B cell (primary cell): ENCODE measurements at regions not wholly inside any gene's neighbourhood (a gene's known extent, or its start where the extent isn't known, plus 50 kb on each side); places are given as distances from the start of the nearest gene placed in this dataset.

Source experiments
- ATAC-seq: fragments of 200-7000 bp; cut with Tn5 transposase; one replicate; pipeline ENCODE4 v1.10.0; 2021; ENCODE audit warnings: low read depth, mild to moderate bottlenecking, moderate number of reproducible peaks, moderate library complexity
- CTCF ChIA-PET: fragments of 350-600 bp; sonication (Branson Sonifier 250); formaldehyde crosslinking; loops from one replicate; lab custom pipeline; 2021; ENCODE audit warnings: antibody characterized with exemption, inconsistent platforms; lab: Charles Lee
- POLR2A ChIA-PET: fragments of 350-600 bp; sonication (Branson Sonifier 250); formaldehyde crosslinking; loops from one replicate; lab custom pipeline; 2021; ENCODE audit warnings: antibody characterized with exemption; lab: Charles Lee
- DNase-seq: peaks from one replicate; pipeline ENCODE4 v3.0.0; 2013
- H2AFZ ChIP-seq: 2 replicates; pipeline ENCODE4 v1.6.1; 2012; ENCODE audit warnings: mild to moderate bottlenecking, low read depth, low read length; ENCODE audit not compliant: insufficient read depth, poor library complexity, severe bottlenecking
- H3K27ac ChIP-seq, 2 donors: 1 replicate in 1 of 2; 2 replicates in 1 of 2; pipeline ENCODE4 v1.5.1; 2012 to 2013; ENCODE audit warnings: low read length in 2 of 2, mild to moderate bottlenecking in 2 of 2, moderate library complexity in 1 of 2
- H3K27me3 ChIP-seq, 4 experiments: fragments of 200-600 bp in 1 of 4; sonication (generic) in 1 of 4; replicated peaks in 1 of 4; 1 replicate in 2 of 4; 2 replicates in 2 of 4; pipeline versions ENCODE4 v1.6.1 to v1.7.0; 2013 to 2016; ENCODE audit warnings: low read length in 3 of 4, mild to moderate bottlenecking in 2 of 4, mixed read lengths in 1 of 4, moderate library complexity in 1 of 4; ENCODE audit not compliant: insufficient read depth in 4 of 4, control insufficient read depth in 3 of 4; ENCODE audit errors: control extremely low read depth in 1 of 4
- H3K36me3 ChIP-seq, 2 experiments: replicated peaks in 1 of 2; 1 replicate in 1 of 2; 2 replicates in 1 of 2; pipeline versions ENCODE4 v1.6.1 to v1.7.1; 2013; ENCODE audit warnings: low read length in 1 of 2; ENCODE audit not compliant: insufficient read depth in 2 of 2, control insufficient read depth in 1 of 2; ENCODE audit errors: control extremely low read depth in 1 of 2, extremely low read depth in 1 of 2
- H3K4me1 ChIP-seq, 2 donors: fragments of 200-600 bp in 1 of 2; sonication (generic) in 1 of 2; 1 replicate in 1 of 2; 2 replicates in 1 of 2; pipeline versions ENCODE4 v1.5.1 to v1.6.1; 2013 to 2017; ENCODE audit warnings: low read length in 2 of 2; ENCODE audit not compliant: control insufficient read depth in 2 of 2, insufficient read depth in 2 of 2
- H3K4me2 ChIP-seq: replicated peaks from 2 replicates; pipeline ENCODE3; 2012; ENCODE audit warnings: mild to moderate bottlenecking, low read depth, low read length; ENCODE audit not compliant: poor library complexity, severe bottlenecking
- H3K4me3 ChIP-seq, 5 experiments: fragments of 200-600 bp in 1 of 5; sonication (generic) in 1 of 5; 1 replicate in 3 of 5; 2 replicates in 2 of 5; pipeline versions ENCODE4 v1.5.1 to v1.7.0; 2011 to 2016; ENCODE audit warnings: low read length in 4 of 5, mild to moderate bottlenecking in 4 of 5, low read depth in 2 of 5, control low read depth in 1 of 5, moderate library complexity in 1 of 5; ENCODE audit not compliant: insufficient read depth in 1 of 5; ENCODE audit errors: control extremely low read depth in 1 of 5, extremely low read depth in 1 of 5
- H3K79me2 ChIP-seq: fragments of 200-600 bp; sonication (generic); one replicate; pipeline ENCODE4 v1.6.0; 2016; ENCODE audit warnings: low read length; ENCODE audit not compliant: control insufficient read depth, insufficient read depth
- H3K9ac ChIP-seq: fragments of 200-600 bp; sonication (generic); 2 replicates; pipeline ENCODE4 v1.6.1; 2017; ENCODE audit warnings: mild to moderate bottlenecking, low read length, moderate library complexity
- H3K9me3 ChIP-seq, 3 donors: one replicate each; pipeline versions ENCODE4 v1.6.1 to v1.7.1; 2013; ENCODE audit warnings: low read length in 2 of 3; ENCODE audit not compliant: control insufficient read depth in 2 of 3, insufficient read depth in 1 of 3; ENCODE audit errors: control extremely low read depth in 1 of 3
- H4K20me1 ChIP-seq: 2 replicates; pipeline ENCODE4 v1.6.0; 2012; ENCODE audit warnings: mild to moderate bottlenecking, low read length; ENCODE audit not compliant: insufficient read depth, control insufficient read depth, poor library complexity, severe bottlenecking
- H3K27ac Mint-ChIP-seq: one replicate; pipeline ENCODE4 v1.8.0; 2021; ENCODE audit warnings: mixed read lengths
- H3K27me3 Mint-ChIP-seq: one replicate; pipeline ENCODE4 v1.8.0; 2021; ENCODE audit warnings: mixed read lengths
- H3K4me1 Mint-ChIP-seq: one replicate; pipeline ENCODE4 v1.8.0; 2021; ENCODE audit warnings: mixed read lengths
- H3K4me3 Mint-ChIP-seq: one replicate; pipeline ENCODE4 v1.8.0; 2021; ENCODE audit warnings: mixed read lengths
- H3K9me3 Mint-ChIP-seq: one replicate; pipeline ENCODE4 v1.8.0; 2022; ENCODE audit warnings: mixed read lengths; ENCODE audit not compliant: insufficient read depth
- EZH2 ChIP-seq: IDR thresholded peaks from 2 replicates; pipeline ENCODE4 v1.6.1; 2012; ENCODE audit warnings: borderline replicate concordance, low read depth, mild to moderate bottlenecking, moderate library complexity, low read length; ENCODE audit not compliant: insufficient read depth, poor library complexity, severe bottlenecking
- WGBS: methylation state at CpG from one replicate; pipeline ENCODE4 v1.1.5; 2013; ENCODE audit warnings: missing lambda C conversion rate; ENCODE audit not compliant: insufficient coverage; 5-methylcytosine and 5-hydroxymethylcytosine counted together
- intact Hi-C: fragments of 100-400 bp; cut with micrococcal nuclease; formaldehyde crosslinking; loops from one replicate; pipeline ENCODE4 v1.10.0; 2022
- TF ChIP-seq, protein P1 (sequence below): fragments of 200-600 bp; IDR thresholded peaks from one replicate; pipeline ENCODE4 v1.8.0; 2022; ENCODE audit warnings: antibody characterized with exemption, mild to moderate bottlenecking

DNA sequence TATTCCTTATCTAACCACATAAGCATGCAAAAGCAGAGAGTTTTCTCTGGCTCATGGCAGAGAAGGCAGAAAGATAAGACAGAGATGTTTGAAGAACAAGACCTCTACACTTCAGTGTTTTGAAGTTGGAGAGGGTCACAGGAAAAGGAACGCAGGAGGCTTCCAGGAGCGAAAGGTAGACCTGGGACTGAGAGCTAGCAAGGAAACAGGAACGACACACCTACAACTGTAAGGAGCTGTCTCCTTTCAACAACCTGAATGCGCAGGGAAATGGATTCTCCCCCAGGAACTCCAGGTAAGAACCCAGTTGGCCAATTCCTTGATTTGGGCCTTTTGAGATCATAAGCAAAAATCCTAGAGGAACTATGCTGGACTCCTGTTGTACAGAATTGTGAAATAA, 746.6 kb upstream of the DDX18 start:
- Mint-ChIP-seq H3K4me3 (no peak overlapping the region), H3K27ac (no peak overlapping the region), H3K9me3 (peaks cover 2% of the 10 kb centered on the region), H3K27me3 (no peaks in the 10 kb centered on the region), H3K4me1 (no peaks in the 10 kb centered on the region)
- Histone ChIP-seq H3K27me3 (no peaks in the 10 kb centered on the region), H3K9ac (no peak overlapping the region), H3K4me1 (no peaks in the 10 kb centered on the region), H3K36me3 (no peaks in the 10 kb centered on the region), H4K20me1 (no peaks in the 10 kb centered on the region), H3K9me3 (peaks cover 0 to 13% (median 0%) of the 10 kb centered on the region in 3 donors), H3K4me3 (no peak overlapping the region), H2AFZ (no peak overlapping the region), H3K27ac (no peak overlapping the region), H3K79me2 (no peaks in the 10 kb centered on the region), H3K4me2 (no peak overlapping the region)
- CTCF ChIA-PET, result no interaction called here
- WGBS, result 87% methylated on average over 3 of the region's 4 CpGs
- DNase-seq (no peak), ATAC-seq (no peak)
- TF ChIP-seq, protein P1, sequence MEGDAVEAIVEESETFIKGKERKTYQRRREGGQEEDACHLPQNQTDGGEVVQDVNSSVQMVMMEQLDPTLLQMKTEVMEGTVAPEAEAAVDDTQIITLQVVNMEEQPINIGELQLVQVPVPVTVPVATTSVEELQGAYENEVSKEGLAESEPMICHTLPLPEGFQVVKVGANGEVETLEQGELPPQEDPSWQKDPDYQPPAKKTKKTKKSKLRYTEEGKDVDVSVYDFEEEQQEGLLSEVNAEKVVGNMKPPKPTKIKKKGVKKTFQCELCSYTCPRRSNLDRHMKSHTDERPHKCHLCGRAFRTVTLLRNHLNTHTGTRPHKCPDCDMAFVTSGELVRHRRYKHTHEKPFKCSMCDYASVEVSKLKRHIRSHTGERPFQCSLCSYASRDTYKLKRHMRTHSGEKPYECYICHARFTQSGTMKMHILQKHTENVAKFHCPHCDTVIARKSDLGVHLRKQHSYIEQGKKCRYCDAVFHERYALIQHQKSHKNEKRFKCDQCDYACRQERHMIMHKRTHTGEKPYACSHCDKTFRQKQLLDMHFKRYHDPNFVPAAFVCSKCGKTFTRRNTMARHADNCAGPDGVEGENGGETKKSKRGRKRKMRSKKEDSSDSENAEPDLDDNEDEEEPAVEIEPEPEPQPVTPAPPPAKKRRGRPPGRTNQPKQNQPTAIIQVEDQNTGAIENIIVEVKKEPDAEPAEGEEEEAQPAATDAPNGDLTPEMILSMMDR, result no peak
- no peak for TF ChIP-seq EZH2
- POLR2A ChIA-PET, result no interaction called here
- intact Hi-C loops, result no loop called here

DNA sequence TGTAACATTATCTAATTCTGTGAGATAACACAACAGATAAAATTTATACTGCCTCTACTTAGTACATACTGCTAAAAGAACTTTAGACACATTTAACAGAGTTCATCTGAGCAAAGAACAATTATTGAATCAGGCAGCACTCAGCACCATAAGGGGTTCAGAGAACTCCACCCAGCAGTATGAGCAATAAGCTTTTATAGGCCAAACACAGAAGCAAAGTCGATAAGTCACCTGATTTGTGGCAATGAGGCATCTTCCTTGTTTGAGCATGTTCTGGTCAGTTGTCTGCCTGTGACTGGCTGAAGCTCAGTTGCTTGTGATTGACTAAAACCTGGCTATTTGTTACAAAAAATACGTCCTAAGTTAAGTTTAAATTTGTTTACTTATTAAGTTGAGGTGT, 746.1 kb upstream of the DDX18 start:
- ATAC-seq (no peak), DNase-seq (no peak)
- Histone ChIP-seq H3K9me3 (peaks cover 0 to 13% (median 0%) of the 10 kb centered on the region in 3 donors), H3K36me3 (no peaks in the 10 kb centered on the region), H2AFZ (no peak overlapping the region), H3K27ac (no peak overlapping the region), H3K79me2 (no peaks in the 10 kb centered on the region), H3K4me2 (no peak overlapping the region), H4K20me1 (no peaks in the 10 kb centered on the region), H3K27me3 (no peaks in the 10 kb centered on the region), H3K9ac (no peak overlapping the region), H3K4me3 (no peak overlapping the region), H3K4me1 (no peaks in the 10 kb centered on the region)
- no peak for TF ChIP-seq EZH2
- TF ChIP-seq, protein P1, result no peak
- Mint-ChIP-seq H3K27me3 (no peaks in the 10 kb centered on the region), H3K4me3 (no peak overlapping the region), H3K27ac (no peak overlapping the region), H3K4me1 (no peaks in the 10 kb centered on the region), H3K9me3 (peaks cover 2% of the 10 kb centered on the region)
- WGBS, result no CpG with 5 or more reads among the region's 2 CpGs
- ChIA-PET CTCF (no interaction called here), POLR2A (no interaction called here)
- intact Hi-C loops, result no loop called here
